ENCODE measurements at regions not wholly inside any gene's neighbourhood (a gene's known extent, or its start where the extent isn't known, plus 50 kb on each side); places are given as distances from the start of the nearest gene placed in this dataset.

DNA sequence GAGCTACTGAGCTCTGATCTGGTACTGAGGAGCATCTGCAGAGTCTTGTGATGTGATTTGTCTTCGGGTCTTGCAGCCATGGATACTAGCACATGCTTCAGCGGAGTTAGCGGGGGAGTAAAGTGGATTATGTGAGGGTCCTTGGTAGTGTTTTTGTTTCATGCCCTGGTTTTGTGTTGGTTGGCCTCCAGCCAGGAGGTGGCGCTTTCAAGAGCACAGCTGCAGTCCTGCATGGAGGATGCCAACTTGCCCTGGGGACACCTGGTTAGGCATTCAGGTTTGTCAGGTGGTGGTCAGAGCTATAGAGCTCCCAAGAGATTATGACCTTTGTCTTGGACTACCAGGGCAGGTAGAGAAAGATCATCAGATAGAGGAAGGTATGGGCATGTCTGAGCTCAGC is 185.8 kb upstream of the CDH6 start:
- no peak overlapping the region for H4K5ac ChIP-seq (ENCODE audit: insufficient read length, low read depth, low read length)
- no peak overlapping the region for H3K9ac ChIP-seq (ENCODE audit: extremely low read depth, insufficient read length, low read length)
- Mint-ChIP-seq H3K27ac (no peak overlapping the region), H3K36me3 (ENCODE audit: insufficient read depth in 1 of 3, low read depth in 3 of 3) (peaks cover 0 to 5% (median 0%) of the 10 kb centered on the region in 3 experiments; a peak in 1 of 7 replicates), H3K27me3 (ENCODE audit: low read depth) (no peaks in the 10 kb centered on the region; the same call in 1 of the 2 replicates), H3K9me3 (peaks cover 5 to 7% of the 10 kb centered on the region in 2 experiments; a peak in 3 of 5 replicates), H3K4me1 (no peaks in the 10 kb centered on the region), H3K4me3 (no peak overlapping the region)
- no peak overlapping the region for H2AFZ ChIP-seq (ENCODE audit: low read length)
- no peak overlapping the region for H3K14ac ChIP-seq (ENCODE audit: insufficient read depth, low read length)
- H4K20me1 ChIP-seq (ENCODE audit: control insufficient read depth, insufficient read depth, insufficient read length), result no peaks in the 10 kb centered on the region
- no peaks in the 10 kb centered on the region for H3K79me1 ChIP-seq (ENCODE audit: insufficient read depth, low read depth, low read length, poor library complexity, severe bottlenecking)
- no peak overlapping the region for H4K91ac ChIP-seq (ENCODE audit: insufficient read length, low read depth, low read length)
- no peak overlapping the region for H3K23ac ChIP-seq (ENCODE audit: insufficient read length, low read depth, low read length)
- no peak overlapping the region for H3K27ac ChIP-seq (ENCODE audit: insufficient read length, low read depth, low read length)
- no peaks in the 10 kb centered on the region for H3K27me3 ChIP-seq (ENCODE audit: insufficient read depth, low read length)
- H4K8ac ChIP-seq (replicated peaks; ENCODE audit: insufficient read length, low read depth, low read length), result no peak overlapping the region
- TF ChIP-seq, protein P1, sequence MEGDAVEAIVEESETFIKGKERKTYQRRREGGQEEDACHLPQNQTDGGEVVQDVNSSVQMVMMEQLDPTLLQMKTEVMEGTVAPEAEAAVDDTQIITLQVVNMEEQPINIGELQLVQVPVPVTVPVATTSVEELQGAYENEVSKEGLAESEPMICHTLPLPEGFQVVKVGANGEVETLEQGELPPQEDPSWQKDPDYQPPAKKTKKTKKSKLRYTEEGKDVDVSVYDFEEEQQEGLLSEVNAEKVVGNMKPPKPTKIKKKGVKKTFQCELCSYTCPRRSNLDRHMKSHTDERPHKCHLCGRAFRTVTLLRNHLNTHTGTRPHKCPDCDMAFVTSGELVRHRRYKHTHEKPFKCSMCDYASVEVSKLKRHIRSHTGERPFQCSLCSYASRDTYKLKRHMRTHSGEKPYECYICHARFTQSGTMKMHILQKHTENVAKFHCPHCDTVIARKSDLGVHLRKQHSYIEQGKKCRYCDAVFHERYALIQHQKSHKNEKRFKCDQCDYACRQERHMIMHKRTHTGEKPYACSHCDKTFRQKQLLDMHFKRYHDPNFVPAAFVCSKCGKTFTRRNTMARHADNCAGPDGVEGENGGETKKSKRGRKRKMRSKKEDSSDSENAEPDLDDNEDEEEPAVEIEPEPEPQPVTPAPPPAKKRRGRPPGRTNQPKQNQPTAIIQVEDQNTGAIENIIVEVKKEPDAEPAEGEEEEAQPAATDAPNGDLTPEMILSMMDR (conservative IDR thresholded peaks at IDR 0.05), result peak; percentile 41
- H2BK12ac ChIP-seq (ENCODE audit: insufficient read length, low read depth, low read length), result no peak overlapping the region
- no peaks in the 10 kb centered on the region for H3K23me2 ChIP-seq (ENCODE audit: insufficient read length, low read depth, low read length, poor library complexity, severe bottlenecking)
- no peak overlapping the region for H3T11ph ChIP-seq (ENCODE audit: low read length)
- H2BK15ac ChIP-seq (ENCODE audit: low read depth, low read length), result no peak overlapping the region
- no peak overlapping the region for H2BK120ac ChIP-seq (ENCODE audit: low read depth, low read length, poor library complexity, severe bottlenecking)
- H3K9me3 ChIP-seq (ENCODE audit: control insufficient read depth, low read depth, low read length), result no peaks in the 10 kb centered on the region
- H3K18ac ChIP-seq (ENCODE audit: insufficient read length, low read depth, low read length), result no peak overlapping the region
- H3K56ac ChIP-seq (ENCODE audit: insufficient read length, low read depth, low read length), result no peak overlapping the region
- H3K4me2 ChIP-seq (ENCODE audit: insufficient read depth, insufficient read length, low read length), result no peak overlapping the region
- no peaks in the 10 kb centered on the region for H3K4me1 ChIP-seq (ENCODE audit: insufficient read depth, low read length)
- H3K79me2 ChIP-seq (ENCODE audit: insufficient read depth, low read length), result no peaks in the 10 kb centered on the region
- whole genome bisulfite sequencing (ENCODE audit: extremely low coverage, insufficient read length, low lambda C conversion rate), result no CpG with 5 or more reads among the region's 4 CpGs
- peak; percentile 31 for DNase-seq
- no peak overlapping the region for H3K4ac ChIP-seq (ENCODE audit: low read depth, low read length)
- no peak overlapping the region for H2BK5ac ChIP-seq (ENCODE audit: insufficient read length, low read length)
- no peak overlapping the region for H2AK5ac ChIP-seq (ENCODE audit: insufficient read length, low read length)
- no peak overlapping the region for H2BK20ac ChIP-seq (ENCODE audit: low read depth, low read length, poor library complexity, severe bottlenecking)

Measured in H9 (cell line).